ENCODE measurements at regions not wholly inside any gene's neighbourhood (a gene's known extent, or its start where the extent isn't known, plus 50 kb on each side); places are given as distances from the start of the nearest gene placed in this dataset.

- H2BK5ac ChIP-seq (ENCODE audit: low read depth, low read length, poor library complexity) = no peak overlapping the region
- no peak overlapping the region for H3K4me3 ChIP-seq (ENCODE audit: low read depth, low read length)
- peaks cover 21% of the 10 kb centered on the region for H3K9me3 ChIP-seq (ENCODE audit: insufficient read depth, low read depth, low read length)
- H3K9ac ChIP-seq (ENCODE audit: low read length) = no peak overlapping the region
- H4K91ac ChIP-seq (ENCODE audit: low read depth, low read length) = no peak overlapping the region
- no peaks in the 10 kb centered on the region for H3K4me1 ChIP-seq (ENCODE audit: control insufficient read depth in 1 of 2, insufficient read depth in 2 of 2, low read length in 2 of 2)
- no peak for DNase-seq
- H2BK12ac ChIP-seq (ENCODE audit: low read length) = no peak overlapping the region
- no peak overlapping the region for H3K14ac ChIP-seq (ENCODE audit: low read length)
- no peak overlapping the region for H2BK120ac ChIP-seq (ENCODE audit: insufficient read depth, low read length, poor library complexity)
- H2AFZ ChIP-seq (ENCODE audit: insufficient read depth, low read length, poor library complexity) = no peak overlapping the region
- H3K79me2 ChIP-seq (ENCODE audit: control insufficient read depth, insufficient read depth, low read length, poor library complexity) = no peaks in the 10 kb centered on the region
- no peak overlapping the region for H2AK5ac ChIP-seq (ENCODE audit: low read length)
- no peak overlapping the region for H3K4me2 ChIP-seq (ENCODE audit: low read length)
- H3K23ac ChIP-seq (ENCODE audit: low read length) = no peak overlapping the region
- no peaks in the 10 kb centered on the region for H3K27me3 ChIP-seq (ENCODE audit: insufficient read depth, low read length)
- H3K18ac ChIP-seq (ENCODE audit: low read length) = no peak overlapping the region
- no peaks in the 10 kb centered on the region for H3K36me3 ChIP-seq (ENCODE audit: control insufficient read depth in 1 of 2, insufficient read depth in 2 of 2, low read length in 2 of 2)
- H4K12ac ChIP-seq (ENCODE audit: low read depth, low read length) = no peak overlapping the region
- no peak overlapping the region for H3K4ac ChIP-seq (ENCODE audit: low read depth, low read length)
- WGBS (ENCODE audit: extremely low coverage, insufficient coverage, insufficient read length) = no CpG with 5 or more reads among the region's 23 CpGs
- H4K8ac ChIP-seq (ENCODE audit: low read depth, low read length) = no peak overlapping the region
- no peak overlapping the region for H3K27ac ChIP-seq (ENCODE audit: low read depth, low read length)
- H3K79me1 ChIP-seq (ENCODE audit: low read length) = no peaks in the 10 kb centered on the region
Measured at GRCh38 chr9:134989206-134990065, 71.7 kb upstream of the FCN1 start.

GRCh38 chr9:134991808-134992754 lies 74.4 kb upstream of the FCN1 start:
- no peak overlapping the region for H3K27ac ChIP-seq (ENCODE audit: low read depth, low read length)
- no CpG with 5 or more reads among the region's 42 CpGs for WGBS (ENCODE audit: extremely low coverage, insufficient coverage, insufficient read length)
- no peak for DNase-seq

DNA sequence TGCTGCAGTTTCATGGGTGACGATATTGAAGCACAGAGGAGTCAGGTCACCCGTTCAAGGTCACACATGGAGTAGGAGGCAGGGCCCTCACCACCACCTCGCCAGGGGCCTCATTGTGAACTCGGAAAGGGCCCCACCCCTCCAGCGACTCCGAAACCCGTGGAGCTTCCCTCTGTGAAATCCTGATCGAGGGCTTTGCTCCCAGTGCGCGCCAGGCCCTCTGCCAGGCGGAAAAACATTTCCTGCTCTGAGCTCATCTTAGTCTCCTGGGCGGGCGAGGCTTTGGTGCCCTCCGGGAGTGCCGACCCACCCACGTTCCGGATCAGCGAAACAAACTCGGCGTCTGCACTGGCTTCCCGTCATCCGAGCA lies 75.0 kb upstream of the FCN1 start:
- no peaks in the 10 kb centered on the region for H3K79me2 ChIP-seq (ENCODE audit: control insufficient read depth, insufficient read depth, low read length, poor library complexity)
- no peak overlapping the region for H2BK120ac ChIP-seq (ENCODE audit: insufficient read depth, low read length, poor library complexity)
- H3K4ac ChIP-seq (ENCODE audit: low read depth, low read length) = no peak overlapping the region
- H3K27me3 ChIP-seq (ENCODE audit: insufficient read depth, low read length) = no peaks in the 10 kb centered on the region
- H2AFZ ChIP-seq (ENCODE audit: insufficient read depth, low read length, poor library complexity) = no peak overlapping the region
- H2AK5ac ChIP-seq (ENCODE audit: low read length) = no peak overlapping the region
- no peak overlapping the region for H3K9ac ChIP-seq (ENCODE audit: low read length)
- H3K4me2 ChIP-seq (ENCODE audit: low read length) = no peak overlapping the region
- H3K4me1 ChIP-seq (ENCODE audit: control insufficient read depth in 1 of 2, insufficient read depth in 2 of 2, low read length in 2 of 2) = no peaks in the 10 kb centered on the region
- H2BK12ac ChIP-seq (ENCODE audit: low read length) = no peak overlapping the region
- H4K91ac ChIP-seq (ENCODE audit: low read depth, low read length) = no peak overlapping the region
- no peak overlapping the region for H3K4me3 ChIP-seq (ENCODE audit: low read depth, low read length)
- no peak overlapping the region for H4K12ac ChIP-seq (ENCODE audit: low read depth, low read length)
- H3K14ac ChIP-seq (ENCODE audit: low read length) = no peak overlapping the region
- no CpG with 5 or more reads among the region's 22 CpGs for WGBS (ENCODE audit: extremely low coverage, insufficient coverage, insufficient read length)
- peaks cover 30% of the 10 kb centered on the region for H3K9me3 ChIP-seq (ENCODE audit: insufficient read depth, low read depth, low read length)
- no peaks in the 10 kb centered on the region for H3K79me1 ChIP-seq (ENCODE audit: low read length)
- no peak overlapping the region for H3K27ac ChIP-seq (ENCODE audit: low read depth, low read length)
- H3K36me3 ChIP-seq (ENCODE audit: control insufficient read depth in 1 of 2, insufficient read depth in 2 of 2, low read length in 2 of 2) = no peaks in the 10 kb centered on the region
- H2BK5ac ChIP-seq (ENCODE audit: low read depth, low read length, poor library complexity) = no peak overlapping the region
- no peak overlapping the region for H4K8ac ChIP-seq (ENCODE audit: low read depth, low read length)
- H3K23ac ChIP-seq (ENCODE audit: low read length) = no peak overlapping the region
- no peak for DNase-seq
- H3K18ac ChIP-seq (ENCODE audit: low read length) = no peak overlapping the region

More at GRCh38 chr9:134991808-134992754, 74.4 kb upstream of the FCN1 start:
- Histone ChIP-seq H2BK5ac (ENCODE audit: low read depth, low read length, poor library complexity) (no peak overlapping the region), H3K4me1 (ENCODE audit: control insufficient read depth in 1 of 2, insufficient read depth in 2 of 2, low read length in 2 of 2) (no peaks in the 10 kb centered on the region), H4K12ac (ENCODE audit: low read depth, low read length) (no peak overlapping the region), H2AFZ (ENCODE audit: insufficient read depth, low read length, poor library complexity) (no peak overlapping the region), H3K4me2 (ENCODE audit: low read length) (no peak overlapping the region), H3K79me1 (ENCODE audit: low read length) (no peaks in the 10 kb centered on the region), H4K91ac (ENCODE audit: low read depth, low read length) (no peak overlapping the region), H3K4ac (ENCODE audit: low read depth, low read length) (no peak overlapping the region), H3K9me3 (ENCODE audit: insufficient read depth, low read depth, low read length) (peaks cover 24% of the 10 kb centered on the region), H3K23ac (ENCODE audit: low read length) (no peak overlapping the region), H2BK12ac (ENCODE audit: low read length) (no peak overlapping the region), H3K79me2 (ENCODE audit: control insufficient read depth, insufficient read depth, low read length, poor library complexity) (no peaks in the 10 kb centered on the region), H3K9ac (ENCODE audit: low read length) (no peak overlapping the region), H2BK120ac (ENCODE audit: insufficient read depth, low read length, poor library complexity) (no peak overlapping the region), H2AK5ac (ENCODE audit: low read length) (no peak overlapping the region), H3K14ac (ENCODE audit: low read length) (no peak overlapping the region), H4K8ac (ENCODE audit: low read depth, low read length) (no peak overlapping the region), H3K18ac (ENCODE audit: low read length) (no peak overlapping the region), H3K4me3 (ENCODE audit: low read depth, low read length) (no peak overlapping the region), H3K36me3 (ENCODE audit: control insufficient read depth in 1 of 2, insufficient read depth in 2 of 2, low read length in 2 of 2) (no peaks in the 10 kb centered on the region), H3K27me3 (ENCODE audit: insufficient read depth, low read length) (no peaks in the 10 kb centered on the region)

DNA sequence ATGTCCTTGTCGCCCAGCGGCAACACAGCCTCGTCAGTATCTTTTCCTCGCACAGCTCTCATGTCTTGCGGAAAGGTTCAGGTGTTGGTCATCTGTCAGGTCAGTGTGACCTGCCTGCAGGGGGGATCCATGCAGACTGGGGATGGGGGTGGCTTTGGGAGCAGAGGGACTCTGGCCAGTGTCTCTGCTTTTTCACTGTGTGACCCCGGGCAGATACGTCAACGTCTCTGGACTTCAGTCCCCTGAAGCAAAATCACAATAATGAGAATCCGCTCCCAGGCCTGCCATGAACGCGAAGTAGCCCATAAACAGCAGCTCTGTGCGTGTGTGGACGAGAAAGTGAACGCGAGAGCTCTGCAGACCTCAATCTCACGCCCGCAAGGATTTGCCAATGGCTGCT lies 75.7 kb upstream of the FCN1 start:
- Histone ChIP-seq H3K9me3 (ENCODE audit: insufficient read depth, low read depth, low read length) (peaks cover 29% of the 10 kb centered on the region), H2BK5ac (ENCODE audit: low read depth, low read length, poor library complexity) (no peak overlapping the region), H3K9ac (ENCODE audit: low read length) (no peak overlapping the region), H4K12ac (ENCODE audit: low read depth, low read length) (no peak overlapping the region), H3K23ac (ENCODE audit: low read length) (no peak overlapping the region), H3K4me2 (ENCODE audit: low read length) (no peak overlapping the region), H3K79me2 (ENCODE audit: control insufficient read depth, insufficient read depth, low read length, poor library complexity) (no peaks in the 10 kb centered on the region), H2AFZ (ENCODE audit: insufficient read depth, low read length, poor library complexity) (no peak overlapping the region), H4K91ac (ENCODE audit: low read depth, low read length) (no peak overlapping the region), H3K14ac (ENCODE audit: low read length) (no peak overlapping the region), H2BK12ac (ENCODE audit: low read length) (no peak overlapping the region), H2BK120ac (ENCODE audit: insufficient read depth, low read length, poor library complexity) (no peak overlapping the region), H3K18ac (ENCODE audit: low read length) (no peak overlapping the region), H2AK5ac (ENCODE audit: low read length) (no peak overlapping the region), H3K79me1 (ENCODE audit: low read length) (no peaks in the 10 kb centered on the region), H3K27ac (ENCODE audit: low read depth, low read length) (no peak overlapping the region), H3K4me3 (ENCODE audit: low read depth, low read length) (no peak overlapping the region), H4K8ac (ENCODE audit: low read depth, low read length) (no peak overlapping the region), H3K36me3 (ENCODE audit: control insufficient read depth in 1 of 2, insufficient read depth in 2 of 2, low read length in 2 of 2) (no peaks in the 10 kb centered on the region), H3K4me1 (ENCODE audit: control insufficient read depth in 1 of 2, insufficient read depth in 2 of 2, low read length in 2 of 2) (no peaks in the 10 kb centered on the region), H3K4ac (ENCODE audit: low read depth, low read length) (no peak overlapping the region), H3K27me3 (ENCODE audit: insufficient read depth, low read length) (no peaks in the 10 kb centered on the region)
- WGBS (ENCODE audit: extremely low coverage, insufficient coverage, insufficient read length) = no CpG with 5 or more reads among the region's 17 CpGs
- DNase-seq = no peak

Data from trophoblast cell (in vitro differentiated cells and primary cell).